ENCODE measurements at regions not wholly inside any gene's neighbourhood (a gene's known extent, or its start where the extent isn't known, plus 50 kb on each side); places are given as distances from the start of the nearest gene placed in this dataset.

GRCh38 chr9:106326493-106326892 is 536.5 kb upstream of the ZNF462 start:
- DNase-seq (no peak), ATAC-seq (no peak)
- Histone ChIP-seq H3K27me3 (no peaks in the 10 kb centered on the region), H3K9me3 (no peaks in the 10 kb centered on the region), H3K4me3 (no peak overlapping the region), H3K4me1 (no peaks in the 10 kb centered on the region), H3K27ac (no peak overlapping the region), H3K36me3 (no peaks in the 10 kb centered on the region)
- intact Hi-C loops (cut with DNase I), result no loop called here
- TF ChIP-seq POLR2A (IDR thresholded peaks at IDR 0.05), result no peak
- TF ChIP-seq, protein P1, sequence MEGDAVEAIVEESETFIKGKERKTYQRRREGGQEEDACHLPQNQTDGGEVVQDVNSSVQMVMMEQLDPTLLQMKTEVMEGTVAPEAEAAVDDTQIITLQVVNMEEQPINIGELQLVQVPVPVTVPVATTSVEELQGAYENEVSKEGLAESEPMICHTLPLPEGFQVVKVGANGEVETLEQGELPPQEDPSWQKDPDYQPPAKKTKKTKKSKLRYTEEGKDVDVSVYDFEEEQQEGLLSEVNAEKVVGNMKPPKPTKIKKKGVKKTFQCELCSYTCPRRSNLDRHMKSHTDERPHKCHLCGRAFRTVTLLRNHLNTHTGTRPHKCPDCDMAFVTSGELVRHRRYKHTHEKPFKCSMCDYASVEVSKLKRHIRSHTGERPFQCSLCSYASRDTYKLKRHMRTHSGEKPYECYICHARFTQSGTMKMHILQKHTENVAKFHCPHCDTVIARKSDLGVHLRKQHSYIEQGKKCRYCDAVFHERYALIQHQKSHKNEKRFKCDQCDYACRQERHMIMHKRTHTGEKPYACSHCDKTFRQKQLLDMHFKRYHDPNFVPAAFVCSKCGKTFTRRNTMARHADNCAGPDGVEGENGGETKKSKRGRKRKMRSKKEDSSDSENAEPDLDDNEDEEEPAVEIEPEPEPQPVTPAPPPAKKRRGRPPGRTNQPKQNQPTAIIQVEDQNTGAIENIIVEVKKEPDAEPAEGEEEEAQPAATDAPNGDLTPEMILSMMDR (IDR thresholded peaks at IDR 0.05), result no peak
- 91 to 96% (median 93%) methylated on average over 4 of the region's 4 CpGs for WGBS, 4 donors

GRCh38 chr9:106333481-106333880 is 529.5 kb upstream of the ZNF462 start:
- Histone ChIP-seq H3K27ac (no peak overlapping the region), H3K27me3 (no peaks in the 10 kb centered on the region), H3K36me3 (no peaks in the 10 kb centered on the region), H3K4me1 (no peaks in the 10 kb centered on the region), H3K4me3 (no peak overlapping the region), H3K9me3 (peaks cover 0 to 6% (median 0%) of the 10 kb centered on the region in 12 donors)
- intact Hi-C loops (cut with DNase I), result no loop called here
- no peak for DNase-seq
- no peak for ATAC-seq
- WGBS, 4 donors, result 82 to 86% (median 84%) methylated on average over 4 of the region's 4 CpGs
- TF ChIP-seq, protein P1 (IDR thresholded peaks at IDR 0.05), result no peak
- no peak for TF ChIP-seq POLR2A (IDR thresholded peaks at IDR 0.05)

GRCh38 chr9:106334081-106334480 is 528.9 kb upstream of the ZNF462 start:
- H3K4me3 ChIP-seq, result no peak overlapping the region

DNA sequence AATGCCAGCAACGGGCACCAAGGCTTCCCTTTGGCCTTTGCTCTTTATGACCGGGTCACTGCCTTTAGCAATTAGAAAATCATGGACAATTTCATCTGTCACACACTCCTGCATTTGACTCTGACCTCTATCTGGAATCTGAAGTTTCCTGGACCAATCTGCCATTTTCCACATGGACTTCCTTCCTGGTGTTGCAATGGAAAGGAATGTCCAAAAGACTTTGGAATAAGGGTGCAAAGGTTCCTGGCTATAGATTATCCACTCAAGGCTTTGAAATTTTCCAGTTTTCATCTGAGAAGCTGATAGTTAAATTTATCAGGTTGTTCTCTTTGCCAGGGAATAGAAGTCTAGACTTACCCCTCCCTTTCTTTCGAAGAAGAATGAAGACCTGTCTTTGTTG is 523.1 kb upstream of the ZNF462 start:
- ATAC-seq, result no peak

More at GRCh38 chr9:106334081-106334480, 528.9 kb upstream of the ZNF462 start:
- H3K4me1 ChIP-seq, result no peaks in the 10 kb centered on the region
- no peaks in the 10 kb centered on the region for H3K27me3 ChIP-seq
- intact Hi-C loops (cut with DNase I), result no loop called here
- H3K9me3 ChIP-seq, result peaks cover 0 to 6% (median 0%) of the 10 kb centered on the region in 12 donors
- WGBS, 4 donors, result 57 to 78% (median 59%) methylated on average over 4 of the region's 4 CpGs
- H3K27ac ChIP-seq, result no peak overlapping the region
- H3K36me3 ChIP-seq, result no peaks in the 10 kb centered on the region
- DNase-seq (no peak), ATAC-seq (no peak)
- no peak for TF ChIP-seq POLR2A (IDR thresholded peaks at IDR 0.05)
- TF ChIP-seq, protein P1 (IDR thresholded peaks at IDR 0.05), result no peak

More for the DNA sequence above, 523.1 kb upstream of the ZNF462 start:
- Histone ChIP-seq H3K27ac (no peak overlapping the region), H3K27me3 (no peaks in the 10 kb centered on the region), H3K9me3 (peaks cover 0 to 6% (median 0%) of the 10 kb centered on the region in 12 donors), H3K4me3 (no peak overlapping the region), H3K36me3 (no peaks in the 10 kb centered on the region), H3K4me1 (no peaks in the 10 kb centered on the region)
- TF ChIP-seq, protein P1 (IDR thresholded peaks at IDR 0.05), result no peak
- TF ChIP-seq POLR2A (IDR thresholded peaks at IDR 0.05), result no peak
- intact Hi-C loops (cut with DNase I), result no loop called here
- WGBS, 4 donors, result 55 to 67% (median 61%) methylated on average over 3 of the region's 3 CpGs
- DNase-seq, result no peak

Data from heart left ventricle (tissue), 16 donors.